ENCODE measurements at regions not wholly inside any gene's neighbourhood (a gene's known extent, or its start where the extent isn't known, plus 50 kb on each side); places are given as distances from the start of the nearest gene placed in this dataset.

GRCh38 chr16:58948244-58948643 is 214.1 kb upstream of the GOT2 start:
- no peak for TF ChIP-seq EP300 (IDR thresholded peaks at IDR 0.05; ENCODE audit: borderline replicate concordance)
- TF ChIP-seq TAF1 (IDR thresholded peaks at IDR 0.05; ENCODE audit: low read depth): no peak
- TF ChIP-seq USF1 (IDR thresholded peaks at IDR 0.05): no peak
- no peak for TF ChIP-seq CREB1 (IDR thresholded peaks at IDR 0.05; ENCODE audit: low read depth)
- no peak for TF ChIP-seq MAX (IDR thresholded peaks at IDR 0.05)
- TF ChIP-seq RAD21 (IDR thresholded peaks at IDR 0.05; ENCODE audit: low read depth): no peak
- no peak for TF ChIP-seq REST (IDR thresholded peaks at IDR 0.05; ENCODE audit: low read depth)
- TF ChIP-seq FOXM1 (IDR thresholded peaks at IDR 0.05; ENCODE audit: borderline replicate concordance, low read depth): no peak
- TF ChIP-seq YY1 (IDR thresholded peaks at IDR 0.05; ENCODE audit: low read depth): no peak
- no peak for TF ChIP-seq ZBTB7A (IDR thresholded peaks at IDR 0.05; ENCODE audit: low read depth)
- no peak for TF ChIP-seq CEBPB (IDR thresholded peaks at IDR 0.05)
- no peak for TF ChIP-seq NFIC (IDR thresholded peaks at IDR 0.05)
